ENCODE measurements at regions not wholly inside any gene's neighbourhood (a gene's known extent, or its start where the extent isn't known, plus 50 kb on each side); places are given as distances from the start of the nearest gene placed in this dataset.

DNA sequence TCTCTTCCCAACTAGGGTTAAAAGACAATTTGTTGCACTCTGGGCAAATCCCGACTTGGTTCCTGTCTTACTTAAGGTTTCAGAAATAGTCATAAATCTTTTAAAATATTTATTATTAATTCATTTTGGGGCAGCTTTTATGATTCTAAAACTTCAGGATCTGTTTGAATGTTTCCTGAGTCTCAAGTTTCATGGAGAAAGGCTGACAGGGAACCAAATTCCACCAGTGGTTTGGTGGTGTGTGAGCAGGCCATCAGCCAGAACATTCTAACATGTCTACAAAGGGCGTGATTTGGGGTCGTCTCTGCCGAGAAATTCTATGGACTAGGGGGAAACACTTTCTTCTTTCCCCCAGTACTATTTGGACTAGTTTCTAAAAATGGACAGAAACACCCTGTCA lies 366.4 kb downstream of the ZNF521 start:
- DNase-seq (ENCODE audit: extremely low read depth in 1 of 11, low read depth in 9 of 11, low spot score in 4 of 11), result no peak

DNA sequence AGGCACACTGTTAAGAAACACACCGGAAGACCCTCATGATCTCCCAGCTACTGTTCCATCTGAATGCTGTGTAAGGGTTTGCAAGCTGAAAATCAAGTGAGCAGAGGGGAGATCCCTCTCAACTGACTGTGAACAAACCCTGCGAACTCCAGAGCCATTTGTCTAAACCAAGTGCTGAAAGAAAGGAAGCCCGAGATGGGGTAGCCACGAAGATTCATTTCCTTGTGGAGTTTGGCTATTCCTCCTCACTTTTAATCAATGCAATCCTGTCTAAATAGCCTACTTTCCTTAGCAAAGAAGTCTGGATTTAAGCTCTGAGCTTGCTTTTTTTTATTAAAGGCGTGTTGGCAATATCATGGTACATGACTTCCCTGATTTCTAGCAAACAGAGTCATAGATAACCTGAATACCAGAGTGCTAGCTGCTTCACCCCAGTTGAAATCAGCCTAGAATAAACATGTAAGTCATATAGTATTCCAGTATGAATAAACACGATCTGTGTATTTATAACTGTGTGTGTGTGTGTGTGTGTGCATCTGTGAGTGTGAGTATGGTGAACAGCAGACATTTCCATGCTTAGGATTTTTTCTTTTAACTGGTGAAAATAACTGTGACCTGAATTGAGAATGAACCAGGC lies 365.2 kb downstream of the ZNF521 start:
- DNase-seq (ENCODE audit: extremely low read depth in 1 of 11, low read depth in 9 of 11, low spot score in 4 of 11), result no peak

DNA sequence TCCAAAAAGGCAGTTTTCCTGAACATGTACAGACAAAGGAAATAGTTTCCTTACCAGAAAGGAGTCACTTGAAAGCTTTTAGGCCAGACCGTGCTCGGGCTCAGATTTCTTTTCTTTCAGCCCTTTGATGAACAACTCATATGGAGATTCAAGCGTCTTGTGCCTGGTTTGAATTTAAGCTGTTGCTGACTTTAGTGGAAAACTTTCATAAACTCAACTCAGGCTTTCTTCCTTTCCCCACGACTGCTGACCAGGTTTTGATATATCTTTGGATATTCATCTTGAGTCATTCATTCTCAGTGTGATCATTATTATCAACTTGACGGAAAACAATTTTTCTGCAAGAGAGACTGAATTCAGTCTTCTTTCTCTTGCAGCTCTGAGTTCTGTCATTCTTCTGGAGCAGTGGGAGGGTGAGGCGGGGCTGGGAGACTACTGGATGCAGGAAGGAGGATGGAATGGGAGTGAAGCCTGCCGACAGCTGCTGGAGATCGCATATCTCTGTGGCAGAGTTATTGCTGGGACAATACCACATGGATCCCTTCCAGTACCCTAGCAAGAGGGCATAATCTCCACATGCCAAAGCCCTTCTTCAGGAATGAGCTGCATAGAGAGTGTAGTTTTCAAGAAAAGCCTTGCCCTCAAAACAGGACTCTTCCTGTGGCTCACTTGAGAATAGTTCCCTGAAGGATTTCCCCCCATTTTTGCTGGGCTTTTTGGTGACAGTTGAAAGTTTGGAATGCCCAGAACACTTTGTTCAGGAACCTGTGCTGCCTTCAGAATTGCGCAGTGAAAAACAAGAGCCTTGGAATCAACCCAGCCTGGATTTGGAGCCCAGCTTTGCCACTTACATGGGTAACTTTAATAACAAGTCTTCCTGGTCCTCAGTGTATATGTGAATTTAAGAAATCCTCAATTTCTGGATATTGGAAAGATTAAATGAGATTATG lies 364.4 kb downstream of the ZNF521 start:
- peak in 7 of 11 donors; percentile 33 to 63 (median 48) for DNase-seq (ENCODE audit: extremely low read depth in 1 of 11, low read depth in 9 of 11, low spot score in 4 of 11)

DNA sequence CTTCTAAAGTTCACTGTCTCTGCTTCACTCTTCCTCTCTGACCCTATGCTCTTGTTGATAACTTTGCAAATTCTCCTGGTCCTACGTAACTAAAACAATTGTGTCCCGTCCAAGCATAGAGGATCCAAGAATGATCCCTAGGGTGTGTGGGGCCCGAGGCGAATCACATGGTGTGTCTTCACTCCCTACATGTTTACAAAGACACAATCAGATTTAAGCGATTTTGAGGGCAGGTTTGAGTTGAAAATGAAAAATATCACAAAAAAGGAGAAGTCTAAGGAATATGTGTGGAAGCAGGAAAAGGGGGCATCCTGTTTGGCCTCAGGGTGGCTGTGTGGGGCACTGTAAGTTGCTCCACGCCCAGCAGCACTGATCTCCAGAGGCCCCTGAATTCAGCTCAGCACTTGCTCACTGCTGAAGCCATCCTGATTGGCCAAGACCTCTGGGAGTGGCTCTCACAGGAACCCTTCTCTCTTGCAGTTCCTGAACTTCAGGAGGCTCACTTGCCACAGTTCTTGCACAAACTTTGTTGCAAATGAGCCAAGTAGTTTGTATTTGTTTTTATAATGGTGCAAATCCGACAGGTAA lies 363.6 kb downstream of the ZNF521 start:
- no peak for DNase-seq (ENCODE audit: extremely low read depth in 1 of 11, low read depth in 9 of 11, low spot score in 4 of 11)

DNA sequence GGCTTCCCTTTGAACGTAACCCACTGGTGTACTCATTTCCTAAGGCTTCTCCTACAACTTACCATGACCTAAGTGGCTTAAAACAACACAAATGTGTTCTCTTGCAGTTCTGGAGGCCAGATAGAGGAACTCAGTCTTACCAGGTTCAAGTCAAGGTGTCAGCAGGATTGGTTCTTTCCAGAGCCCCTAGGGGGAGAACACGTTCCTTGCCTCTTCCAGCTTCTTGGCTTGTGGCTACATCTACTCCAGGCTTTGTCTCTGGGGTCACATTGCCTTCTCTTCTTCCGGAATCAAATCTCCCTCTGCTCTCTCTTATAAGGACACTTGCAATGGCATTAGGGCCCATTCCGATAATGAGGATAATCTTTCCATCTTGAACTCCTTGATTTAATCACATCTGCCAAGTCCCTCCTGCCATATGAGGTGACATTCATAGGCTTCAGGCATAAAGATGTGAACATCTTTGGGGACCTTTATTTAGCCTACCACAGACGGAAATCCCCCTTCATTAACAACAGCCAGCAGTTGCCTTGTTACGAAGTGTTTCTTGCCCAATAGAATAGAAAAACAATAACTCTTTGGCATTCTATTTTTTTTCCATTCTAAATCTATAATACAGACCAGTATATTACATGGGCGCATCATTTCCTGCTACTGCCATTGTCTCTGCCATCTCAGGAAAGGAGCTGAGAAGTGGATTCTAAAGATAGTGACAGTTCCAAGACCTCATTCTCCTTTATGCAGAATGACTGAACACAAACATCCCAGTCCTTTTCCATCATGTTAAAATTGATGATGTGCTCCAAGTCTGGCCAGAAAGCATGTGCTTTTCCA lies 362.0 kb downstream of the ZNF521 start:
- DNase-seq (ENCODE audit: extremely low read depth in 1 of 11, low read depth in 9 of 11, low spot score in 4 of 11), result no peak

DNA sequence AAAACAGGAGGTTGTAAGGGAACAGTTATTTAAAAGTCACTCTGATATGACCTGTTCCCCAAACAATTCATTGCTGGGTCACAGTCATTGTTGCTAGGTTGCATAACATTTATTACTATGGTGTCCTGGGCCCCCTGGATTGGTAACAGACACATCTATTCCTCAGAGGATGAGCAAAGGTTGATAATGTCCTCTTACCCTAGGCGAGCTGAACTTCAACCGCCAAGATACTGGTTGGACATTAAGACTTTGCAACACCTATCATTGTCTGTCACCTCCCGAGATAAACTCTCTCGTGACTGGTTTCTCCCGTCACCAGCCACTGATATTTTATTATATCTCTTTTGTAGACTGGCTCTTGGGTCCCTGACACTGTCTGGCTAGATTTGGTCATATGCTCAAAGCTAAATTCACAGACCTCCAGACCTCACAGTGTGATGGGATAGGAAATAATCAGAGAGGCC lies 361.3 kb downstream of the ZNF521 start:
- no peak for DNase-seq (ENCODE audit: extremely low read depth in 1 of 11, low read depth in 9 of 11, low spot score in 4 of 11)

DNA sequence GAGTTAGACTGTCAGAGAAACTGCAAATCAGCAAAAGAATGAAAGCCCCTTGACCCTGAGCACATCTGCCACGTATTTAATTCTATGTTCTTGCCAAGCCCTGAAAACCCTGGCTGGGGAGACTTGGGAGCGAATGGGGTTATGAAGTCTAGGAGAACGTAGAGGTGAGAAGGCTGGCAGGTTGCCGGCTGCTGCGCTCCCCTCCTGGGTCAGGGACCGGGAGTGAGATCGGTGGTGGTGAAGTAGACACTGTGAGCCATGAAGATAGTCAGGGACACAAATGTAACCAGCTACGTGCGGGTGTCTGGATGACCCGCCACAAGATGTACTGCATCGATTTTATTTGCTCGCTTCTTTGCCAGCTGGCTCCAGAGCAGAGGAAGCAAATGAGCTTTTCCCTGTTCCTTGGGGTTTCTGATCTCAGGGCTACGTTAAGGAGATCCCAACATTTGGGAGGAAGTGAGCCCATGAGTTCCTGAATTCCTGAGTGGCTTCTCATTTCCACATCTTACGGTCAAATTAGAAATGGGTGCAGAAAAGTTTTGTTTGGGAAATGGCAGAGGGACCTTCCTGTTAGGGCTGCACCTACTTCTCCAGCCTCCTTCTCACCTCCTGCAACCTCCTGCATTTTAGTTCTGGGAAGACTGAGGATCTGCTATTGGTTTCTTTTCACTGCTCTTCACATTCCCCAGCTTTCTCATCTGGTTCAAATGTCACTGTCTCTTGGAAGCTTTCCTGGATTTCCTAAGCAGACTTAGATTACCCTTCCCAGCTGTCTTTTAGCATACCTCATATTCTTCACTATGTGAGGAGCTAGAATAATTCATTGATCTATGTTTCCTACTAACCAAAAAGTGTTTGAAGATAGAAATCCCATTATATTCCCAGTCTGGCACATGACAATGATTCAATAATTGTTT lies 360.6 kb downstream of the ZNF521 start:
- no peak for DNase-seq (ENCODE audit: extremely low read depth in 1 of 11, low read depth in 9 of 11, low spot score in 4 of 11)

DNA sequence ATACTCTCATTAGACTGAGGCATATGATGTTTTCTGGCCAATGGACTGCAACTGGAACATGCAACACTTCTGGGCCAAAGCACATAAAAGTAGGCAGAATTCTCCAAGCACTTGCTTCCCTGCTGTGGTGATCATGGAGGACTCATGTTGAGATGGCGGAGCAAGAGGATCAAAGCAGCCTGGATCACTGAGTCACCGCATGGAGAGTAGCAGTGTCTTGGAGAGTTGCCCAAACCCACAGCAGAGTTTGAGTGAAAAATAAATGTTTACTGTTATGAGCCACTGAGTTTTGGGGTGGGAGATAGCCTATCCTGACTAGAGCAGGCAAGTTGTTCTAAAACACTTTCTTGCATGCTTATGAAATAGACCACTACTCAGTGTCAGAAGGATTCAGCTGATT lies 359.5 kb downstream of the ZNF521 start:
- no peak for DNase-seq (ENCODE audit: extremely low read depth in 1 of 11, low read depth in 9 of 11, low spot score in 4 of 11)

DNA sequence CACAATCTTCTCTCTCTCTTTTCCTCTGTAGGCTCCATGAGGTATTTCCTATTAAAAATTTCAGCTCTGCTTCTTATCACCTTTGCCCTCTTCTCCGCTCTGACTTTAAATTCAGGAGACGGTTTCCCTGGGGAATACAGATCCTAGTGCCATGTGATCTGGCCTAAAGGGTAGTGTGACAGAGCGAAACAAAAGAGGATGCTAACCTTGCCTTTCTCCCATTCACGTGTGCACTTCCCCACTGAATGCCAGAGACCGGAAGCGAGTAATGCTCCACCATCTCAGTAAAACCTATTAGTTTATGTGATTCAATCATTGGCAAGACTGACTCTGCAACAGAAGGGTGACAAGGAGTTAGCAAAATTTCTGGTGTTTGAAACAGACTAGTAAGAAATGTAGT lies 358.3 kb downstream of the ZNF521 start:
- no peak for DNase-seq (ENCODE audit: extremely low read depth in 1 of 11, low read depth in 9 of 11, low spot score in 4 of 11)

DNA sequence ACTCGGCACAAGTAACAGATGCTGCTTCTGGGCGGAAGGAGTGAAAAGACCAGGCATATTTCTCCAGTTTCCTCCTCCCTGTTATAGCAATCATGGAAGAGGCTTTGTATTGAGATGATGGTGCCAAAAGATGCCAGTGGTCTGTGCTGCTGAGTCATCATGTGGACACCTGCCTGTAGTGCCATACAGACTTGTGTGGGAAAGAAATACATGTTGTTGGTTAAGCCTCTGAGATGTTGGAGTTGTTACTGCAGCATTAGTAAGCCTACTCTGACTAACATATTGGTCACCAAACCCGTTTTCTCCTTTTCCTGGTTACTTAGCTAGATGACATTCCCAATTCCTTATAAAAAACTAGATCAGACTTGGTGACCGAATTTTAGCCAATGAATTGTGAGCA lies 356.9 kb downstream of the ZNF521 start:
- DNase-seq (ENCODE audit: extremely low read depth in 1 of 11, low read depth in 9 of 11, low spot score in 4 of 11), result no peak

DNA sequence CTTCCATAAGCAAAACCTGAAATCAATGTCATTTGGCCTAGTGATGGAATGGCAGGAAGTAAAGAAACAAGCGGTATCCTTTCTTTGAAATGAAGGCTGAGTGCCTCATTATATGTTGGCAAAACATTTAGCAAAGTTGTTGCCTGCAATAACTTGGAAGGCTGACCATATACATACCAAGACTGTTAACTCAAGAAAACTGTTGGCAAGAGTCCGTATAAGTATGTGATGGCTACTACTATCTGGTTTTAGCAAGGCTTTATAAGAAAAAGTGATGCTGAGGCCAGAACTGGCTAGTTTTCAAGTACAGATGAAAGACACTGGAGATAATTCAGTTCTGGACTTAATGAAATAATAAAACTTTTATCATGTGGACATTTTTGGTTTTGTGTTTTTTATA lies 356.2 kb downstream of the ZNF521 start:
- DNase-seq (ENCODE audit: extremely low read depth in 1 of 11, low read depth in 9 of 11, low spot score in 4 of 11), result no peak

DNA sequence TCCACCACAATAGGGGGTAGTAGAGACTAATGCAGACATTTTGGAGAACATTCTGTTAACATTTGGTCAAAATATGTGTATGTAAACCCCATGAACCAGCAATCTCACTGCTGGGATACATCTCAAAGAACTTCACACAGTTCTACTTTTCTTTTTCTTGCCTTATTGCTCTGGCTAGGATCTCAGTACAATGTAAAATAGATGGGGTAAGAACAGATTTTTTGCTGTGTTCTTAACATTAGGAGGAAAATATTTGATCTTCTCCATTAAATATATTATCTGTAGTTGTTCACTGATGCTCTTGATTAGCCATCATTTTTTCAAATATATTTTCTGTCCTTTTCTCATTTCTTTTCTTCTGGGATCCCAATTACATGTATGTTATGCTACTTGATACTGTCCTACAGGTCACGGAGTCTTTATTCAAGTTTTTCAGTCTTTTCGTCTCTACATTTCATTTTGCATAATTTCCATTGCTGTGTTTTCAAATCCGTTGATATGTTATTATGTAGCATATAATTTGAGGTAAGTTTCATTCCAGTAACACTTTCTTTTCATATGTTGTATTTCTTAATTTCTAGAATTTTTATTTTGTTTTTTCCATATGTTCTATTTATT lies 352.2 kb downstream of the ZNF521 start:
- DNase-seq (ENCODE audit: extremely low read depth in 1 of 11, low read depth in 9 of 11, low spot score in 4 of 11), result no peak

DNA sequence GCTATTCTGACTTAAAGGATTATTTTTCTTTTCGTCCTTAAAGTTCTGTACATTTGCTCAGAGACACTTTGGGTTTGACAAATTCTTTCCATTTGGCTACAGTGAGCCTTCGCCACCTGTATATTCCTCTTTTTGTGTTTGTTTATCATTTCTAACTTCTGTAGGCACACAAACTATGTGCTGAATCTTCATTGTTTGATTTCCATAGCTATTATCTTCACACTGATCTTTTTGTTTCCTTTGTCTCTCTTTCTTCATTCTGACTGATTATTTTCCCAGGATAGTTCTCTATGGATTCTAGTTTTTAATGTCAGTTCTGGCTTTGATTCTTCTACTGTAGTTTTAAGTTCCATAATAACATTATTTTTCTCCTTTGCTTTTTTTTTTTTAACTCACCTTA lies 350.2 kb downstream of the ZNF521 start:
- DNase-seq (ENCODE audit: extremely low read depth in 1 of 11, low read depth in 9 of 11, low spot score in 4 of 11), result no peak

DNA sequence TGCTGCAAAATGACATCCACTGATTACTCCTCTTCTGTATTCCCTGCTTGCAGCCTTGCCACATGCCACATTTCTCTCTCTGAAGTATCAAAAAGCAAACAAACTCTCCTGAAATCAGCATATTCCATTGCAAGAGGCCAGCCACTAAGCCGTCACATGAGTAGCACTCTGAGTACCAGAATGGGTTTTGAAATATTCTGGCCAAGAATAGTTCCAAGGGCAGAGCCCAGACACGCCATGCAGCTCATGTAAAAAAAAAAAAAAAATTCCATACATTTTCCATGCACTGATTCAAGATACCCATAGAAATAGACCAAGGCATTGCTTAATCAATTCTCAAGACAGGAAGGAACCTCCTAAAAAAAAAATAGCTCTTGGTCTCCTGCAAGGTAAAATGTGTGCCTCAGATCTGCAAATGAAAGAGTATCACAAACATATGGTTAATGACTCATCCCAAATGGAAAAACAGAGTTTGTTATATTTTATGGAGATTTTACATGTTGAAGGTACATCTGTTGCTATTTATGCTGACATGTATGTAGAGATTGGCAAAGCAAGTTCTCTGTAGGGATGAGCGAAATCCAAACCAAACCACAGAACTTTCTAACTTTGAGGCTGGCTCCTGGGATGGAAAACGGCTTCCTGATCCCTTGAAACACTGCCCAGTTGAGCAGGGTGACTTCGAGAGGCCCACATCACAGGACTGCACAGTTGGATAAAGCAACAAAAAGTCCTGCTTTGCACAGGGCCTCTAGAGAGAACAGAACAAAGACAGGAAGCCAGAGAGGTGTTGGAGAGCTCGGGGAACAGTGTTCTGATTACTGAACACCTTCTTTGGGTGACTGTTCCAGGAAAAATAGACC lies 346.2 kb downstream of the ZNF521 start:
- no peak for DNase-seq (ENCODE audit: extremely low read depth in 1 of 11, low read depth in 9 of 11, low spot score in 4 of 11)

DNA sequence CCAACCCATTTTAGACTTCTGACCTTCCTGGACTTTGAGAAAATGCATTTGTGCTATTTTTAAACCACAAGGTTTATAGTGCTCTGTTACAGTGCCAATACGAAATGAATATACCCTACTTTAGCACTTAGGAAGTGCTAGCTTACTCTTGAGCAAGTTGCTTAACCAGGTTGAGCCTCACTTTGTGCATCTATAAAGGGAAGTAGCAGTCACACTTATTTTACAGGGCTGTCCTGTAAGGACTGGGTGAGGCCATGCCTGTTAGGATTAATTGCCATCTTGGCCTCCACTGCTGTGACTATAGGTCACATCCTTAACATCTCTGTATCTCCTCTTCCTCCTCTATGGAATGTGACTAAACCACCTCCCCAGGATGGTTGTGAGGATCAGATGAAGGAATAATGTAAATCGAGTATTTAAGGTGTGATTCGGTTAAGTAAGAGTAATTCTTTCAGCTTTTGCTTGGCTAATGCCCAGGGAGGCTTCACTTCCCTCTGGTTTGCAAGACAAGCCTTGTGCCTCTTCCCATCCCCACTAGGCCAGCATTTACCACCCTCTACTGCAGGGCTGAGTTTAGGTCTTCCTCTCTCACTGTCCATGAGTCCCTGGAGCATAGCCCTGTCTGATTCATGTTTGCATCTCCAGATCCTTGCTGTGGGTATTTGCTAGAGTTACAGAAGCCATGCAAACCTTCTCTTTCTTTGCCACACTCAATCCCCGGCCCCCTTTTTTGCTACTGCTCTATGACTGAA lies 341.2 kb downstream of the ZNF521 start:
- no peak for DNase-seq (ENCODE audit: extremely low read depth in 1 of 11, low read depth in 9 of 11, low spot score in 4 of 11)
